Fibroblast of mammary gland (primary cell): ENCODE measurements at regions not wholly inside any gene's neighbourhood (a gene's known extent, or its start where the extent isn't known, plus 50 kb on each side); places are given as distances from the start of the nearest gene placed in this dataset.

ENCODE experiments used
- DNase-seq: peaks from one replicate; pipeline ENCODE4 v3.0.0-alpha.2; 2010; ENCODE audit warnings: low read depth
- H3K4me3 ChIP-seq: 2 replicates; pipeline ENCODE4 v1.5.1; 2011; ENCODE audit warnings: low read depth, mild to moderate bottlenecking, low read length, moderate library complexity; ENCODE audit not compliant: control insufficient read depth
- CTCF ChIP-seq: conservative IDR thresholded peaks from 2 replicates; pipeline ENCODE4 v1.5.1; 2011; ENCODE audit warnings: low read depth, low read length, inconsistent platforms; ENCODE audit not compliant: control insufficient read depth, insufficient read depth

DNA sequence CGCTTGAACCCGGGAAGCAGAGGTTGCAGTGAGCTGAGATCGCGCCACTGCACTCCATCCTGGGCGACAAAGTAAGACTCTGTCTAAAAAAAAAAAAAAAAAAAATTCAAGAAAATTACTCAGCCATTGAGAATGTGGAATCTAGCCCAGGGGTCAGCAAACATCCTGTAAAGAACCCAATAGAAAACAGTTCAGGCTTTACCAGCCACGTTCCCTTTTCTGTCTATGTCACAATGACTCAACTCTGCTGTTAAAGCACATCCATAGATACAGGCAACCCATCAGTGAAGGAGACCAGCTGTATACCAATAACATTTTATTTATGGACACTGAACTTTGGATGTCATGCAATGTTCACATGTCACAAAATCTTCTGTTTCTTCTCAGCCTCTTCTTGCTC is 435.6 kb upstream of the GYPC start:
- TF ChIP-seq CTCF: no peak
- DNase-seq: peak; percentile 1
- no peak overlapping the region for H3K4me3 ChIP-seq

- no peak for DNase-seq
- no peak overlapping the region for H3K4me3 ChIP-seq
- TF ChIP-seq CTCF: no peak
These were observed 434.5 kb upstream of the GYPC start for GRCh38 chr2:126221506-126221905.

DNA sequence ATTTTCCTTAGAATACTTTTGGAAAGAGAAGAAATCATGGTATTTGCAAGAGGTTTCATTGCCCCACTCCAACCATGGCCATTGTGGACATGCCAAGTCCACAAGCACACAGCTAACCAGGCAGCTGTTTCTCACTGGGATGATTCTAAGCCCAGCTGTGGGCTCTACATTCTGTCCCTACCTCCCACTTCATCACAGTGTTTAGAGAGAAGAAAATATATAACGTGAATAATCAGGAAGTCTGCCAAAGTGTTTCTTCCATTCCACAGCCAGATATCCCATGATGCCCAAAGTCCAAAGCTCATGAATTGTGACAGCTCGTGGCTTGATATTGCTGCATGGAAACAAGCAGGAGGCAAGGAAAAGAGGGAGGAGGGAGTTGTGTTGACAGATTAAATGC is 433.7 kb upstream of the GYPC start:
- H3K4me3 ChIP-seq: no peak overlapping the region
- TF ChIP-seq CTCF: no peak
- DNase-seq: no peak

DNA sequence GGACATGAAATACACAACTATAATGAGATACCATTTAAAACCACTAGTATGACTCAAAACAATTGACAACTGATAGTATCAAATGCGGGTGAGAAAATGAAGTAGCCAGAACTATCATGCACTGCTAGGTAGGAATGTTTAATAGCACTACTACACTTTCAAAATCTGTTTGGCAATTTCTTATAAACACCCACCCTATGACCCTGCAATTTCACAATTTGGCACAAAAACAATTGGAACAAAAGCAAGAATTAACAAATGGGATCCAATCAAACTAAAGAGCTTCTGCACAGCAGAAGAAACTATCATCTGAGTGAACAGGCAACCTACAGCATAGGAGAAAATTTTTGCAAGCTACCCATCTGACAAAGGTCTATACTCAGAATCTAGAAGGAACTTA is 431.2 kb upstream of the GYPC start:
- no peak for TF ChIP-seq CTCF
- no peak overlapping the region for H3K4me3 ChIP-seq
- DNase-seq: no peak

GRCh38 chr2:126227250-126227649 is 428.7 kb upstream of the GYPC start:
- H3K4me3 ChIP-seq: no peak overlapping the region
- TF ChIP-seq CTCF: no peak
- DNase-seq: no peak

DNA sequence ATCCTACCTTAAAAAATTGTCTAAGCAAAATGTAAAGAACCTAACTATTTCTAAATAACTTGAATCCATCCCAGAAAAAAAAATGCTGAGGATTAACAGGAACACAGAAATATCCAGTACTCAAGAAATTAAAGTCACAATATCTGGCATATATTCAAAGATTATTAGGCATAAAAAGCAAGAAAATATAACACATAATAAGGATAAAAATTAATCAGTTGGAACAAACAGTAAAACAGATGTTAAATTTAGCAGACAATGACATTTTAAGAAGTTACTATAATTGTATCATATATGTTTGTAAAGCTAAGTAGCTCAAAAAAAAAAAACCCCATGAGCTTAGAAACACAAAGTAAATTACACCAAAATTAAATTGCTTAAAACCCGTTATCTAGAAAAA is 427.4 kb upstream of the GYPC start:
- H3K4me3 ChIP-seq: no peak overlapping the region
- no peak for DNase-seq
- TF ChIP-seq CTCF: no peak

- no peak for DNase-seq
- no peak overlapping the region for H3K4me3 ChIP-seq
- TF ChIP-seq CTCF: no peak
These were observed 417.7 kb upstream of the GYPC start for GRCh38 chr2:126238251-126238650.
